A549 (cell line): ENCODE measurements at regions not wholly inside any gene's neighbourhood (a gene's known extent, or its start where the extent isn't known, plus 50 kb on each side); places are given as distances from the start of the nearest gene placed in this dataset.

Source experiments
- ATAC-seq, 2 experiments: fragments of 200-7000 bp in 1 of 2; fragments of >200 bp in 1 of 2; cut with Nextera tagmentation in 1 of 2; cut with Tn5 transposase in 1 of 2; 3 replicates each; pipeline versions ENCODE4 v1.8.0 to v1.9.1; 2018 to 2020; ENCODE audit warnings: mild to moderate bottlenecking in 1 of 2, moderate library complexity in 1 of 2
- CTCF ChIA-PET: fragments of 300-600 bp; sonication (Branson Sonifier 250); formaldehyde crosslinking; extraction: SDS; loops from one replicate; lab custom pipeline; 2021; ENCODE audit warnings: antibody characterized with exemption, inconsistent platforms; lab: Yijun Ruan, JAX
- POLR2A ChIA-PET: fragments of 350-600 bp; formaldehyde crosslinking; extraction: SDS; loops from one replicate; lab custom pipeline; 2021; ENCODE audit warnings: antibody characterized with exemption, inconsistent platforms; lab: Yijun Ruan, JAX
- DNase-seq, 2 experiments: peaks; one replicate each; pipeline versions ENCODE4 v3.0.0 to v3.0.0-alpha.2; 2011 to 2016; ENCODE audit warnings: low read depth in 1 of 2, low spot score in 1 of 2
- FAIRE-seq: peaks from 2 replicates; lab custom pipeline; 2011; peaks lifted over from hg19 to GRCh38; lab: Jason Lieb, UNC
- H3K27ac ChIP-seq, 2 experiments: fragments of >200 bp; sonication (Bioruptor Twin); formaldehyde crosslinking; 3 replicates each; pipeline ENCODE4 v1.5.1; 2016 to 2017
- H3K4me1 ChIP-seq: fragments of >200 bp; sonication (Bioruptor Twin); formaldehyde crosslinking; 3 replicates; pipeline ENCODE4 v1.6.1; 2016
- H3K4me2 ChIP-seq: fragments of >200 bp; sonication (Bioruptor Twin); formaldehyde crosslinking; 3 replicates; pipeline ENCODE4 v1.6.1; 2016
- H3K4me3 ChIP-seq: fragments of >200 bp; sonication (Bioruptor Twin); formaldehyde crosslinking; 3 replicates; pipeline ENCODE4 v1.5.1; 2016
- H3K9me3 ChIP-seq: fragments of >200 bp; sonication (Bioruptor Twin); formaldehyde crosslinking; 3 replicates; pipeline ENCODE4 v1.6.1; 2016
- BHLHE40 ChIP-seq: IDR thresholded peaks from 2 replicates; pipeline ENCODE4 v1.6.1; 2012; ENCODE audit warnings: low read depth, low read length, inconsistent platforms
- CHD4 ChIP-seq: fragments of 200-600 bp; sonication (generic); IDR thresholded peaks from 2 replicates; pipeline ENCODE4 v1.6.1; 2016; ENCODE audit warnings: antibody characterized with exemption, mild to moderate bottlenecking, borderline replicate concordance
- CTCF ChIP-seq: fragments of >200 bp; sonication (Bioruptor Twin); formaldehyde crosslinking; IDR thresholded peaks from 3 replicates; pipeline ENCODE4 v1.5.1; 2016
- EHF ChIP-seq: fragments of 250-450 bp; sonication (Bioruptor Pico); IDR thresholded peaks from 2 replicates; pipeline ENCODE4 v1.5.0; 2020; ENCODE audit warnings: mild to moderate bottlenecking
- EP300 ChIP-seq, 2 experiments: fragments of >200 bp; sonication (Bioruptor Twin); formaldehyde crosslinking; IDR thresholded peaks; 2 replicates in 1 of 2; 3 replicates in 1 of 2; pipeline ENCODE4 v1.6.1; 2016 to 2017
- ESRRA ChIP-seq: fragments of 150-350 bp; IDR thresholded peaks from 2 replicates; pipeline ENCODE4 v1.6.1; 2014; ENCODE audit warnings: mild to moderate bottlenecking, low read length, borderline replicate concordance
- FOSB ChIP-seq: fragments of 250-450 bp; sonication (Bioruptor Pico); IDR thresholded peaks from 2 replicates; pipeline ENCODE4 v1.5.0; 2020; ENCODE audit warnings: mild to moderate bottlenecking, moderate library complexity
- HDAC2 ChIP-seq: fragments of 200-600 bp; sonication (generic); IDR thresholded peaks from 2 replicates; pipeline ENCODE4 v1.6.1; 2016
- JUN ChIP-seq, 2 experiments: fragments of >200 bp; sonication (Bioruptor Twin); formaldehyde crosslinking; IDR thresholded peaks; 2 replicates in 1 of 2; 3 replicates in 1 of 2; pipeline ENCODE4 v1.6.1; 2016 to 2017
- JUNB ChIP-seq: fragments of >200 bp; sonication (Bioruptor Twin); formaldehyde crosslinking; IDR thresholded peaks from 2 replicates; pipeline ENCODE4 v1.6.1; 2016
- KDM1A ChIP-seq: fragments of 200-600 bp; sonication (generic); IDR thresholded peaks from 2 replicates; pipeline ENCODE4 v1.6.1; 2016; ENCODE audit warnings: low read depth, mild to moderate bottlenecking
- MYC ChIP-seq: IDR thresholded peaks from 2 replicates; pipeline ENCODE4 v1.6.1; 2012; ENCODE audit warnings: mild to moderate bottlenecking, inconsistent platforms, low read length, improper control_type of control experiment, borderline replicate concordance
- NFE2L2 ChIP-seq: fragments of 150-350 bp; conservative IDR thresholded peaks from 2 replicates; pipeline ENCODE4 v1.6.1; 2014; ENCODE audit warnings: low read length
- NPAS2 ChIP-seq: fragments of 250-450 bp; sonication (Bioruptor Pico); IDR thresholded peaks from 2 replicates; pipeline ENCODE4 v1.8.0; 2022; ENCODE audit warnings: mild to moderate bottlenecking, moderate library complexity, borderline replicate concordance
- PHF8 ChIP-seq: fragments of 200-600 bp; sonication (generic); IDR thresholded peaks from 2 replicates; pipeline ENCODE4 v1.6.1; 2016; ENCODE audit warnings: low read depth, mild to moderate bottlenecking, antibody characterized with exemption, moderate library complexity, borderline replicate concordance
- POLR2AphosphoS2 ChIP-seq: conservative IDR thresholded peaks from 2 replicates; pipeline ENCODE4 v1.6.1; 2012; ENCODE audit warnings: low read length, improper control_type of control experiment, inconsistent platforms
- RAD21 ChIP-seq, 2 experiments: fragments of >200 bp in 1 of 2; sonication (Bioruptor Twin) in 1 of 2; formaldehyde crosslinking in 1 of 2; IDR thresholded peaks in 1 of 2; conservative IDR thresholded peaks in 1 of 2; 2 replicates in 1 of 2; 3 replicates in 1 of 2; pipeline ENCODE4 v1.6.1; 2012 to 2018; ENCODE audit warnings: inconsistent platforms in 1 of 2
- RFX5 ChIP-seq: fragments of 450-650 bp; IDR thresholded peaks from 2 replicates; pipeline ENCODE4 v1.7.1; 2014; ENCODE audit warnings: antibody characterized with exemption, mild to moderate bottlenecking, moderate library complexity
- RNF2 ChIP-seq: fragments of 200-600 bp; sonication (generic); IDR thresholded peaks from 2 replicates; pipeline ENCODE4 v1.6.1; 2016; ENCODE audit warnings: low read depth, mild to moderate bottlenecking, antibody characterized with exemption, moderate library complexity, borderline replicate concordance
- SMC3 ChIP-seq: fragments of >200 bp; sonication (Bioruptor Twin); formaldehyde crosslinking; IDR thresholded peaks from 3 replicates; pipeline ENCODE4 v1.6.1; 2018; ENCODE audit warnings: inconsistent platforms
- SREBF2 ChIP-seq: fragments of 450-650 bp; IDR thresholded peaks from 2 replicates; pipeline ENCODE4 v1.6.1; 2014; ENCODE audit warnings: mild to moderate bottlenecking, moderate library complexity
- TP53 ChIP-seq: fragments of 250-450 bp; sonication (Bioruptor Pico); IDR thresholded peaks from 2 replicates; pipeline ENCODE4 v1.5.0; 2021; ENCODE audit warnings: mild to moderate bottlenecking, moderate library complexity
- ZC3H11A ChIP-seq: fragments of 450-650 bp; IDR thresholded peaks from 2 replicates; pipeline ENCODE4 v1.6.1; 2014; ENCODE audit warnings: antibody characterized with exemption, mild to moderate bottlenecking
- ZNF302 ChIP-seq: fragments of 250-450 bp; sonication (Bioruptor Pico); IDR thresholded peaks from 2 replicates; pipeline ENCODE4 v1.9.0; 2021; ENCODE audit warnings: inconsistent platforms, mild to moderate bottlenecking, moderate library complexity
- WGBS: methylation state at CpG from one replicate; pipeline ENCODE4 v1.1.6; 2017; ENCODE audit errors: missing lambda C conversion rate; 5-methylcytosine and 5-hydroxymethylcytosine counted together
- TF ChIP-seq, protein P1 (sequence below): fragments of 250-450 bp; sonication (Bioruptor Pico); IDR thresholded peaks from 2 replicates; pipeline ENCODE4 v1.5.0; 2021; ENCODE audit warnings: mild to moderate bottlenecking, moderate library complexity, borderline replicate concordance

GRCh38 chr1:22253012-22253790, 110.3 kb upstream of the WNT4 start:
- FAIRE-seq (no peak), DNase-seq (no peak), ATAC-seq (no peak)
- Histone ChIP-seq H3K4me1 (peaks cover 34% of the 10 kb centered on the region), H3K9me3 (no peaks in the 10 kb centered on the region), H3K4me2 (no peak overlapping the region), H3K4me3 (no peak overlapping the region), H3K27ac (0 out of 6 replicates have a peak overlapping the region, but pooled peaks of 1 of the 2 experiments have one; percentile 17)
- 57% methylated on average over 14 of the region's 16 CpGs for WGBS
- ChIA-PET POLR2A (no interaction called here), CTCF (interaction anchor here (1.2 kb wide), 1 partner anchor 22 kb away, joined by 3 read pairs; no protein-coding TSS in a partner anchor)
- TF ChIP-seq EP300 (IDR thresholded peaks at IDR 0.05): no peak
- TF ChIP-seq CHD4: no peak
- no peak for TF ChIP-seq ZC3H11A
- TF ChIP-seq SREBF2: no peak
- TF ChIP-seq RAD21 (conservative IDR thresholded peaks at IDR 0.05 in 1 of 2, IDR thresholded peaks at IDR 0.05 in 1 of 2): no peak
- no peak for TF ChIP-seq FOSB (CRISPR knock-in tag)
- no peak for TF ChIP-seq JUNB
- TF ChIP-seq NFE2L2: no peak
- TF ChIP-seq PHF8: no peak
- no peak for TF ChIP-seq KDM1A
- no peak for TF ChIP-seq ESRRA
- TF ChIP-seq, protein P1, sequence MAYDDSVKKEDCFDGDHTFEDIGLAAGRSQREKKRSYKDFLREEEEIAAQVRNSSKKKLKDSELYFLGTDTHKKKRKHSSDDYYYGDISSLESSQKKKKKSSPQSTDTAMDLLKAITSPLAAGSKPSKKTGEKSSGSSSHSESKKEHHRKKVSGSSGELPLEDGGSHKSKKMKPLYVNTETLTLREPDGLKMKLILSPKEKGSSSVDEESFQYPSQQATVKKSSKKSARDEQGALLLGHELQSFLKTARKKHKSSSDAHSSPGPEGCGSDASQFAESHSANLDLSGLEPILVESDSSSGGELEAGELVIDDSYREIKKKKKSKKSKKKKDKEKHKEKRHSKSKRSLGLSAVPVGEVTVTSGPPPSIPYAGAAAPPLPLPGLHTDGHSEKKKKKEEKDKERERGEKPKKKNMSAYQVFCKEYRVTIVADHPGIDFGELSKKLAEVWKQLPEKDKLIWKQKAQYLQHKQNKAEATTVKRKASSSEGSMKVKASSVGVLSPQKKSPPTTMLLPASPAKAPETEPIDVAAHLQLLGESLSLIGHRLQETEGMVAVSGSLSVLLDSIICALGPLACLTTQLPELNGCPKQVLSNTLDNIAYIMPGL (CRISPR knock-in tag): no peak
- no peak for TF ChIP-seq CTCF
- TF ChIP-seq ZNF302 (CRISPR knock-in tag): no peak
- TF ChIP-seq RNF2: no peak
- TF ChIP-seq EHF (CRISPR knock-in tag): no peak
- TF ChIP-seq SMC3: no peak
- no peak for TF ChIP-seq BHLHE40

DNA sequence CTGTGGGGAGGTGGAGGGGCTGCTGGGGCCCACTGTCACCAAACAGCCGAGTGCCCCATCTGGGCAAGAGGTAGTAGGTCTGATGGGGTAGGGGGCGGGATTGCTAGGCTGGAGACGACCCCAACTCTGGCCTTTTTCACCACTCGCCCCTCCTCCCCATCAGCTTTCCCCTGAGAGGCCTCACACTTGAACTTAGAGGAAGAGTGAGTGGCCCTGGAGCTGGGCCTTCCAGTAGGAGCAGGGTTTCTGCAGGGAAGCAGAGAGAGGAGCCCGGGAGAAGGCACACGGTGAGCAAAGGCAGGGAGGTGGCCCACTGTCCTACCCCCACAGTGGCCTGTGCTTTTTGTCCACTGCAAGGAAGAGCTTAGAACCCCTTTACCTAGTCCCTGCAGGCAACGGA, 111.9 kb upstream of the WNT4 start:
- ChIA-PET CTCF (interaction anchor here (0.8 kb wide), 1 partner anchor 162 kb away, joined by 3 read pairs; no protein-coding TSS in a partner anchor), POLR2A (no interaction called here)
- peaks cover 50% of the 10 kb centered on the region for H3K4me1 ChIP-seq
- FAIRE-seq: no peak
- no peak overlapping the region for H3K4me3 ChIP-seq
- H3K27ac ChIP-seq: no peak overlapping the region; a peak in 1 of 6 replicates
- H3K4me2 ChIP-seq: no peak overlapping the region
- 92% methylated on average over 4 of the region's 7 CpGs for WGBS
- TF ChIP-seq POLR2AphosphoS2 (no peak), RFX5 (no peak), JUN (IDR thresholded peaks at IDR 0.05) (no peak), CHD4 (no peak), SREBF2 (no peak), TP53 (CRISPR knock-in tag) (no peak), PHF8 (no peak), HDAC2 (no peak), NPAS2 (CRISPR knock-in tag) (no peak), MYC (no peak)
- TF ChIP-seq, protein P1 (CRISPR knock-in tag): no peak
- TF ChIP-seq, all 56 proteins: peak for 0
- no peak for ATAC-seq
- H3K9me3 ChIP-seq: no peaks in the 10 kb centered on the region
- DNase-seq: no peak
